DMS 273 (cell line): ENCODE measurements at regions not wholly inside any gene's neighbourhood (a gene's known extent, or its start where the extent isn't known, plus 50 kb on each side); places are given as distances from the start of the nearest gene placed in this dataset.

Source experiments
- DNase-seq: peaks from one replicate; lab custom pipeline; 2025; ENCODE audit not compliant: unreplicated experiment; lab: John Stamatoyannopoulos, UW

- no peak for DNase-seq
Measured at GRCh38 chr3:194987571-194988494, 283.1 kb downstream of the XXYLT1 start.

GRCh38 chr3:194988495-194989165 lies 282.3 kb downstream of the XXYLT1 start:
- no peak for DNase-seq

DNA sequence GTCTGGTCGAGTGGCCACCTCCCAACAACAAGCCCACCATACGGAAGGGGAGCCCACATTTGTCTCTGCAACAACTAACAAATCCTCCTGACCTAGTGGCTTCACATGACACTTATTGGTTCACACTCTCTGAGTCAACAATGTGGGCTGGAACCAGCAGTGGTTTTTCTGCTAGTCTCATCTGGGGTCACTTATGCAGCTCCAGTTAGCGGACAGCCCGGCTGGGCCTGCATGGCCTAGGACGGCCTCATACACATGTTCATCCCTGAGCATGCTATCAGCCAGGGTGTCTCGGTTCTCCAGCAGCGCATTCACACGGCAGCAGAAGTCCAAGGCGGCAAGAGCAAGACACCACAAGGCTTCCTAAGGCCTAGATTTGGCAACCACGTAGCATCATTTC lies 281.7 kb downstream of the XXYLT1 start:
- DNase-seq, result no peak

GRCh38 chr3:194990454-194991337 lies 280.3 kb downstream of the XXYLT1 start:
- DNase-seq, result peak; percentile 32

DNA sequence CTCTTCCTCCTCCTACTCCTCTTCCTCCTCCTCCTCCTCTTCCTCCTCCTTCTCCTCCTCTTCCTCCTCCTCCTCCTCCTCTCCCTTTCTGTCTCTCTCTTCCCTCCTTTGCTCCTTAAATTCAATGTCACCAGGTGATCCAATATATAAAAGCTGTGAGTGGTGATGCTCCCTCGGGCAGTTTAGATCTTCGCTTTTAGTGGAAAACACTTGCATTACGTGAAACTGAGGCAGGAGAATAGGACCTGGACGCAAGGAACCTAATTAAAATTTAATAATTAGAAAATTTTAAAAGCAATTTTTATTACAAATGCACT lies 279.7 kb downstream of the XXYLT1 start:
- DNase-seq, result no peak

GRCh38 chr3:194993896-194994295 lies 277.1 kb downstream of the XXYLT1 start:
- DNase-seq, result no peak

GRCh38 chr3:194994551-194994981 lies 276.4 kb downstream of the XXYLT1 start:
- no peak for DNase-seq

- no peak for DNase-seq
Measured at GRCh38 chr3:194995334-194995733, 275.6 kb downstream of the XXYLT1 start.

DNA sequence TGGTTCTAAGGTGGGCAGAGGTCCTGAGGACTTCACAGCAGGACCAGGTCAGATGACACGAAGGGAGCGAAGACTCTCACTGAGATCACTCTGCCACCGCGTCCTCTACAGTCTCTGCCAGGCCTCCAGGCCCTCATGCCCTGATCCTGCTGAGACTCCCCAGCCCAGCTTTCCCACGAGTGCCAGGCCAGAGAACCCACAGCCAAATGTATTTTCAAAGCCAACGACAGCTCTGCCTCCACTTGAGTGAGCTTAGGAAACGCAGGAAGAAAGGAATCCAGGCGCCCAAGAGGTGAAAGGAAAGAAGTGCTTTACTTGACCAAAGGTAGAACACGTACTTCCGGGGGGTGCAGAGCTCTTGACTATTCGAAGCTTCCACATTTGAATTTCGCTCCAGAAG lies 275.0 kb downstream of the XXYLT1 start:
- no peak for DNase-seq

DNA sequence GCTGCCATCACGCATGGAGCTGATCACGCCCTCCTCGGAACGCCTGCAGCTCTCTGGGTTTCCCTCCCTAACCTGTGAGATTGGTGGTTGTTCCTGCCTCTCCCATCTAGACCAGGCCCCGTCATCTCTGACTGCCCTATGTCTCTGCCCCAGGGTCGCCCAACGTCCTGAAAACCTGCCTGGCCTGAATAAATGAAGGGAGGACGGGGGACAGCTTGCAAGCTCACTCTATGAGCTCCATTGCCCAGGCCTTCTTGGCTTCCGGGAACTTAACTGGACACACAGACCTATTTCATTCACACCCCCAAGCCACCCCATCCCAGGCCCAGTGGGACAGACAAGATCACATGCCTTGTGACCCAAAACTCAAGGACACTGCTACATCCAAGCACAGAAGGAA lies 274.2 kb downstream of the XXYLT1 start:
- DNase-seq, result no peak

- DNase-seq, result no peak
Measured at GRCh38 chr3:194998417-194998816, 272.5 kb downstream of the XXYLT1 start.

GRCh38 chr3:194998948-194999347 lies 272.0 kb downstream of the XXYLT1 start:
- DNase-seq, result no peak

- DNase-seq, result no peak
Measured at GRCh38 chr3:194999491-194999890, 271.5 kb downstream of the XXYLT1 start.

DNA sequence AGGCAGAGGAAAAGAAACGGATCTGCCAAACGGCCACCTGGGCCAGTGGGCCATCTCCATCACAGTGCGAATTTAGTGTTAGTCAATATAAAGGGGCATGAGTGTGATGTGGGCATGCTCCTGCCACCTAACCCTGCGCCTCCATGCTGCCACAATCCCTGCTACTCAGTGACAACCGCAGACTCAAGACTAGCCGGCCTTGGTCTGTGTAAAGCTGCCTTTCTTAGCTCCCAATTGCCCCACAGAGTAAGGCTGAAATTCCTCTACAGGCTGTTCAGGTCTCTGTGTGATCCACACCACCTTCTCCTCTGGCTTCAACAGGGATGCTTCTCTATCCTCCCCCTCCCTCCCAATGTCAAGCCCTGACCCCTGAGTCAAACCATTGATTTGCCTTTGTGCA lies 269.7 kb downstream of the XXYLT1 start:
- DNase-seq, result no peak

DNA sequence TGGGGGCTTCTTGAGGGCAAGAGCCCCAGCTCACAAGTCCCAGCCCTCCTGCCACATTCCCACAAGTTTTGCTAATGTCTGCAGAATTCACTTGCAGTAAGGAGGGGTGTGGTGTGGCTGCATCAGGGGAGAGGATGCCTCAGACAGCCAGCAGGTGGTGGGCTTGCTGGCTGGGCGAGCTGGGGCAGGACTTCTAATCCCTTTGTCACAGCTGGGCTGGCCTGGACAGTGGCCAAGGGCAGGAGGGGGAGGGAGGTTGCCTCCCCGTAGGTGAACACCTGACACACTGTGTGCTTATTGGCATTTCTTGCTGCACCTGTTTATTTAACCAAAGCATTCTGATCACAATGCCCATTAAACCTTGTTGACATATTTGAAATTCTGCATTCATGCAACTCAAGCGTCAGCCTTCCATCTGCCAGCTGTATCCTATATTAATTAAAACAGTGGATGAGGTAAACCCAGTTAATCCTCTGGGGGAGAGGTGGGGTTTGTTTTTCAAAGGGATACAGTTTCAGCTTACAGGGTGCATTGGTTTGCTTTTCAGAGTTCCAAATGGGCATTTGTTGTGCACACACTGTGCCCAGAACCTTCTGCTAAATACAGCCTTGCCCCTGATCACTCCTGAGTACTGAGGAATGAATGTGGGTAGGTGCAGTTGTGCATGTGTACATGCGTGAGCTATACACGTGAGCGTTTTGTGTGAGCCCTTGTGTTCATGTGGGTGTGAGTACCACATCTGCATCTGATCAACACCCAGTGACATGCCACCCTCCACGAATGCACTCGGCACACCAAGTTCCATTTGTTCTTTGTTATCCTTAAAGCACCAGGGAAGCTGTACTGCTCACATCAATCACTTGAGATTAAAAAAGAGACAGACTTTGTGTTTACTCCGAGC lies 268.7 kb downstream of the XXYLT1 start:
- DNase-seq, result peak; percentile 99

DNA sequence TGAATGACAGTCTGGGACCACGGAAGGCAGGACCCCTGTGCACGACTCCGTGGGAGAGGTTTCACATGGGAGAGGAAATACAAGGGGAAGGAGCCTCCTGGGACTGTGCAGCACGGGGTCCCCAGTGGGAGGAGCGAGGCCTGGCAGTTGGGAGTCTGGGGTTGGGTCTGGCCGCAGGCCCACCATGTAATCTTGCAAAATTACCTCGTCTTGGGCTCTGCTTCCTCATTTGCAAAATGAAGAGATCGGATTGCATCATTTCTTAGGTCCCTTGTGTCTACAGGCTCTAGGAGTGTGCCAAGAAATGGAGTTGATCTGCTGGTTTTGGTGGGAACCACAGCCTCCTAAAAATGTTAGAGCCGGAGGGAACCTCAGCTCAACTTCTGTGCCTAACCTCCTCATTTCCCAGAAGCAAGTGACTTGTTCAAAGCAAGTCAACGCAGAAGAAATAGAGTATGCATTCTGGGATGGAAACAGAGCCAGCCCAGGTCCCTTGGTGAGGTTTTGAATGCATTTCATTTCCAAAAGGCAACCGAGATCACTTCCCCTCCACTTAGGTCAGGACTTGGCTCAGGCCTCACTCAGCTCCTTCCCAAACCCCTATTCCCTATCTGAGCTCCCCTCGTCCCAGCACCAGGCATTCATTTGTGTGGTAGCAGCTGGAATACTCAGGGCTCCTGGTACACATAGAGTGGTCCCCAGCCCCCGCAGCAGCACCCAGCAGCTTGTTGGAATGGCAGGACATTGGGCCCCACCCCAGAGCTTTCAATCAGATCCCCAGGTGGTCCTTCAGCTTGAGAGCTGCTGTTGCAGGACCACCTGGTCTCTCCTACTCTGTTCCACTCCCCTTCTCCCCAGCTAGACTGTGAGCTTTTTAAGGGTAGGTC lies 267.7 kb downstream of the XXYLT1 start:
- peak; percentile 80 for DNase-seq

DNA sequence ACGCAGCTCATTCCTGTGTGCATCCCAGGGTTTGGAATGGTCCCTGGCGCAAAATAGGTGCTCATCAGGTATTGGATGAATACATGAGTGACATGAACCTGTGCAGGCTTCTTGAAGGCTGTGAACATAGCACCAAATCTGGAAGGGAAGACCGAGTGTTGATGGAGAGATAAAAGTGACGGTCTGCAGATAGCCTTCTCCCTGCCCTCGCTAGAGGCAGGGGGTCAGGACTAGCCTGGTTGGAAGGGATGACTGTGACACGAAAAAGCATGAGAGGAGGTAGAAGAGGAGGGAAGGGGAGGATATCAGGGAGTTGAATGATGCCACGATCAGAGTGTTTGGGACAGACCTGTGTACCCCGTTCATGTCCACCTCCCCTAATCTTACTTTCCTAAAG lies 267.1 kb downstream of the XXYLT1 start:
- DNase-seq, result no peak

- DNase-seq, result no peak
Measured at GRCh38 chr3:195004512-195005250, 266.3 kb downstream of the XXYLT1 start.

DNA sequence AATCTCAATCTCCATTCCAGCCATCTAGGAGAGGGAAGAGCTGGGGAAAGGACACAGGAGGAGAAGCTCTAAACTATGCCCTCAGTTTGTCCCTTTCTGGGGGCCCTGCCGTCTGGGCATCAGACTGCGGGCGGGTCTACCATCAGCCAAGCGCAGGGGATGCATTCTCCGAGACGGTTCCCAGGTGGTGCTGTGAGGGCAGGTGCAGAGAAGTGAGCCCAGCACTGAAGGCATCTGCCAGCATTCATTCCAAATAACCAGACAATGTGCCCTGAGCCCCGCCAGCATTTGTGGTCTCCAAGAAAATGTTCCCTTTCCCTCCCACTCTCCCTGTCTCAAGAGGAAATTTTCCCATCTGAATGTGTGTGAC lies 265.7 kb downstream of the XXYLT1 start:
- no peak for DNase-seq
